Kidney glomerular epithelial cell (primary cell): ENCODE measurements at regions not wholly inside any gene's neighbourhood (a gene's known extent, or its start where the extent isn't known, plus 50 kb on each side); places are given as distances from the start of the nearest gene placed in this dataset.
"Not testable (repeated sequence)": the region's sequence is repeated elsewhere in the genome, so short reads cannot be mapped to it uniquely, and the experiment has no call there.

ENCODE experiments used
- DNase-seq: peaks from one replicate; lab custom pipeline; 2025; lab: John Stamatoyannopoulos, UW

DNA sequence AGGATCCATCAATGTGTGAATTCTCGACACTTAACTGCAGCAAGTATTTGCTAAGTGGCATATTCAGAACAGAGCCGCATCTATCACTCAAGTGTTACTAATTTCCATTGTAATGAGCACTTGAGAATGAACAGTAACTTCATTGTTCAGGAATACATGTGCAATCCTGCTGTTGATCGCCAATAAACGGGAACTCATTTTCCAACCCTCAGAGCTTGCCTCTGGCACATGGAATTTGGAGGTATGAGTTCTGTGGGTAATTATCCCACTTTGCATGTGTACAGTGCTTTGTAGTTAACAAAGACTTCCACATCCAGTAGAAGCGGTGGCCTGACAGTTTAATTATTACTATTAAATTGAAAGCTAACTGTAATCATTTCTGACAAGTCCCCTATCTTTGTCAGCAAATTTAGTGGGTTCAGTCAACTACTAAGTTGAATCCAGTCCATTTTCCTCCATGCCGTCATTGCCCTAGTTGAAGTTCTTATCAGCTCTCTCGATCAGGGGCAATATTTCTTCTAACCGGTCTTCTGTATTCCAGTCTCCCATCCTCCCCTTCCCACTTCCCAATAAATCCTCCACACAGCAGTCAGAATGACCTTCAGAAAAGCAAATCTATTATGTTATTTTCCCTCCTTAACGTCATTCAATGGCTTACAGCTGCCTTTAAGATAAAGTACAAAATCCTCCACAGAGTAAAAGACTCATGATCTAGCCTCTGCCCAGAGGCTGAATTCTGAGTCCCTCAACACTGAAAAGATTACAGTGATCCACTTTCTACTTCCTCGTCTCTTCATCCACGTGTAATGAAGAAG is 62.4 kb upstream of the GBA3 start:
- not testable (repeated sequence) for DNase-seq

DNA sequence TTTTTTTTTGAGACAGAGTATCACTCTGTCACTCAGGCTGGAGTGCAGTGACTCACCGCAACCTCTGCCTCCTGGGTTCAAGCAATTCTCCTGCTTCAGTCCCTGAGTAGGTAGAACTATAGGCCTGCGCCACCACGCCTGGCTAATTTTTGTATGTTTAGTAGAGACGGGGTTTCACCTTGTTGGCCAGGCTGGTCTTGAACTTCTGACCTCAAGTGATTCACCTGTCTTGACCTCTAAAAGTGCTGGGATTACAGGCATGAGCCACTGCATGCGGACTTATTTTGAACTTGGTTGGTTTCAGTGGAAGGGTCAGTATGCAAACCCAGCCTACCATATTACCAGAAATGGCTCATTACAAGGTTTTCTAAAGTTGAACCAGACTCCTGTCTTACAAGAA is 61.6 kb upstream of the GBA3 start:
- not testable (repeated sequence) for DNase-seq

DNA sequence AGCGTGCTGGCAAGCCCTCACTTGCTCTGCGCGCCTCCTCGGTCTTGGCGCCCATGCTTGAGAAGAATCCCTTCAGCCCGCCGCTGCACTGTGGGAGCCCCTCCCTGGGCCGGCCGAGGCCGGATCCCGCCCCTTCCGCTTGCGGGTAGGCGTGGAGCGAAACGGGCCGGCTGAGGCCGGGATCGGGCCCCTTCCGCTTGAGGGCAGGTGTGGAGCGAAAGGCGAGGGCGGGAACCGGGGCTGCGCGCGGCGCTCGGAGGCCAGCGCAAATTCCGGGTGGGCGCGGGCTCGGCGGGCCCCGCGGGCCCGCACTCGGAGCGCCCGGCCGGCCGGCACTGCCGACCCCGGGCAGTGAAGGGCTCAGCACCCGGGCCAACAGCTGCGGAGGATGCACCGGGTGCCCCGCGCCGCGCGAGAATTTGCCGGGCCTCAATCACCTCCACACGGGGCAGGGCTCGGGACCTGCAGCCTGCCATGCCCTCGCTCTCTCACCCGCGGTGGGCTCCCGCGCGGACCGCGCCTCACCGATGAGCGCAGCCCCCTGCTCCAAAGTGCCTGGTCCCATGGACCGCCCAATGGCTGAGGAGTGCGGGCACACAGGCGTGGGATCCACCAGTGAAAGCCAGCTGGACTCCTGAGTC is 58.1 kb upstream of the GBA3 start:
- DNase-seq: no peak

DNA sequence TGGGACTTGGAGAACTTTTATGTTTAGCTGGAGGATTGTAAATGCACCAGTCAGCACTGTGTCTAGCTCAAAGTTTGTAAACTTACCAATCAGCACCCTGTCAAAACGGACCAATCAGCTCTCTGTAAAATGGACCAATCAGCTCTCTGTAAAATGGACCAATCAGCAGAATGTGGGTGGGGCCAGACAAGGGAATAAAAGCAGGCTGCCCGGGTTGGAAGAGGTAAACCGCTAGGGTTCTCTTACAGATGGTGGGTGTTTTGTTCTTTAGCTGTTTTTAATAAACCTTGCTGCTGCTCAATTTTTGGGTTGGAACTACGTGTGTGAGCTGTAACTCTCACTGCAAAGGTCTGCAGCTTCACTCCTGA is 57.6 kb upstream of the GBA3 start:
- DNase-seq: not testable (repeated sequence)

DNA sequence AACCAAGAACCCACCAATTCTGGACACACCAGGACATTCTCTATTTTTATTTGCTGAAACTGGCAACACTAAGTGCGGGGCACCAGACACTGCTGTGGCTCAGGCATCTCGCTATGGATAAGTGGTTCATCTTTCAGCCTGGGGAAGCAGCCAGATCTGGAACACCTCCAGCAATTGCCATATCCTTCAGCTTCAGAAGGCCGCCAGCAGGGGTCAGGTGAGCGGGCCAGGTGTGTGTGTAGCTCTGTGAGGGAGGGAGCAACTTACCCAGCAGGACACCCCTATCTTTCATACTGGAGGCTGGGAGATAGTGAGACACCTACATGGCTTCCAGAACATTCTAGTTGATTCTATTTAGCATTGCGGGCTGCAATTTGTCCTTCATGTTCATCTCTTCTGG is 57.0 kb upstream of the GBA3 start:
- DNase-seq: no peak

DNA sequence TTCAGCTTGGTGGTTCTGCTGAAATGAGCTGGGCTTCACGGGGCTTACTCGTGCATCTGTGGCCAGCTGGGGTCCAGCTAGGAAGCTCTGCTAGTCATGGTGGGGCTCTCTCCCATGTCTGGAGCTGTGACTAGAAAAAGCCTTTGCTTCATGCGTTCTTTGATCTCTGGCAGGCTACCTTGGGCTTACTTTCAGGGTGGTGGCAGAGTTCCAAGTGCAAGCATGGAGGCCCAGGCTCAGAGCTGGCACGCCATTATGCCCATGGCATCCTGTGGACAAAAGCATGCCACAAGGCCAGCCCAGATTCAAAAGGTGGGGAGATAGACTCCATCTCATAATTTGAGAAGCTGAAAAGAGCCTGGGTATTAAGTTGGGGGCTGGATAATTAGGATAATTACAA is 55.4 kb upstream of the GBA3 start:
- no peak for DNase-seq
